Panc1 (cell line): ENCODE measurements at regions not wholly inside any gene's neighbourhood (a gene's known extent, or its start where the extent isn't known, plus 50 kb on each side); places are given as distances from the start of the nearest gene placed in this dataset.

Experiments
- ATAC-seq: fragments of 200-7000 bp; cut with Tn5 transposase; 2 replicates; pipeline ENCODE4 v1.9.1; 2020; ENCODE audit warnings: mild to moderate bottlenecking, moderate library complexity
- BruUV-seq: library from RNA; stranded (reverse); fragments of 400-500 nt; replicated peaks from 2 replicates; lab custom pipeline; 2021; lab: Mats Ljungman, UMichigan
- CTCF ChIA-PET: fragments of 300-600 bp; sonication (Branson Sonifier 250); formaldehyde crosslinking; loops from one replicate; lab custom pipeline; 2022; ENCODE audit warnings: antibody characterized with exemption; lab: Charles Lee
- POLR2A ChIA-PET: fragments of 300-600 bp; sonication (Branson Sonifier 250); formaldehyde crosslinking; loops from one replicate; lab custom pipeline; 2022; ENCODE audit warnings: antibody characterized with exemption; lab: Charles Lee
- DNase-seq: peaks from one replicate; pipeline ENCODE4 v3.0.0-alpha.2; 2010; ENCODE audit warnings: low read depth, low spot score
- H3K27ac ChIP-seq: 2 replicates; pipeline ENCODE4 v1.5.1; 2011; ENCODE audit warnings: mild to moderate bottlenecking, low read length, inconsistent platforms
- H3K27me3 ChIP-seq: fragments of 200-500 bp; sonication (Bioruptor generic); 2 replicates; pipeline ENCODE4 v1.6.0; 2014; ENCODE audit warnings: low read length, inconsistent platforms; ENCODE audit not compliant: control insufficient read depth, insufficient read depth
- H3K36me3 ChIP-seq: fragments of 200-500 bp; sonication (Bioruptor generic); 2 replicates; pipeline ENCODE4 v1.5.1; 2014; ENCODE audit warnings: inconsistent platforms, mild to moderate bottlenecking, low read length, moderate library complexity; ENCODE audit not compliant: control insufficient read depth, insufficient read depth
- H3K4me1 ChIP-seq: 2 replicates; pipeline ENCODE4 v1.5.1; 2011; ENCODE audit warnings: inconsistent platforms, mild to moderate bottlenecking, low read length, moderate library complexity; ENCODE audit not compliant: control insufficient read depth, insufficient read depth
- H3K4me3 ChIP-seq, 2 experiments: 2 replicates each; pipeline ENCODE4 v1.5.1; 2011 to 2012; ENCODE audit warnings: low read depth in 2 of 2, low read length in 2 of 2, mild to moderate bottlenecking in 2 of 2, inconsistent platforms in 1 of 2, moderate library complexity in 1 of 2
- H3K9me3 ChIP-seq: fragments of 200-500 bp; sonication (Bioruptor generic); 2 replicates; pipeline ENCODE4 v1.5.1; 2014; ENCODE audit warnings: low read depth, mild to moderate bottlenecking, inconsistent platforms, low read length, moderate library complexity; ENCODE audit not compliant: control insufficient read depth, insufficient read depth
- CTCF ChIP-seq: fragments of 450-650 bp; IDR thresholded peaks from 2 replicates; pipeline ENCODE4 v1.5.1; 2017; ENCODE audit warnings: mild to moderate bottlenecking
- POLR2AphosphoS5 ChIP-seq: IDR thresholded peaks from 2 replicates; pipeline ENCODE4 v1.6.1; 2012; ENCODE audit warnings: mild to moderate bottlenecking, low read depth, low read length, moderate library complexity
- REST ChIP-seq, 2 experiments: IDR thresholded peaks; 2 replicates each; pipeline ENCODE4 v1.6.1; 2011 to 2012; ENCODE audit warnings: low read depth in 2 of 2, control low read depth in 1 of 2, low read length in 1 of 2, mild to moderate bottlenecking in 1 of 2, moderate library complexity in 1 of 2; ENCODE audit not compliant: insufficient read depth in 1 of 2
- SIN3A ChIP-seq: IDR thresholded peaks from 2 replicates; pipeline ENCODE4 v1.6.1; 2012; ENCODE audit warnings: low read depth, mild to moderate bottlenecking, low read length, moderate library complexity, borderline replicate concordance; ENCODE audit not compliant: insufficient read depth
- TCF7L2 ChIP-seq: IDR thresholded peaks from 2 replicates; pipeline ENCODE4 v1.6.1; 2011; ENCODE audit warnings: mild to moderate bottlenecking, low read depth, low read length, inconsistent platforms
- in situ Hi-C: cut with HindIII; loops from 2 replicates; pipeline ENCODE4 v1.10.0; 2016; ENCODE audit warnings: low sequenced_read_pairs, low pct_unique_long_range_greater_than_20kb
- intact Hi-C: fragments of 100-400 bp; cut with micrococcal nuclease; formaldehyde crosslinking; loops from one replicate; pipeline ENCODE4 v1.10.0; 2022; ENCODE audit not compliant: unreplicated experiment

- BruUV-seq: no TSS peak
- no peaks in the 10 kb centered on the region for H3K27me3 ChIP-seq
- no peak overlapping the region for H3K27ac ChIP-seq
- TF ChIP-seq CTCF (no peak), TCF7L2 (no peak), REST (IDR thresholded peaks at IDR 0.05; ENCODE audit: insufficient read depth in 1 of 2, low read depth in 2 of 2, low read length in 1 of 2) (no peak), POLR2AphosphoS5 (no peak), SIN3A (no peak)
- no peaks in the 10 kb centered on the region for H3K4me1 ChIP-seq
- ATAC-seq: no peak
- DNase-seq: no peak
- CTCF ChIA-PET: no interaction called here
- intact Hi-C loops: no loop called here
- no peaks in the 10 kb centered on the region for H3K36me3 ChIP-seq
- no peaks in the 10 kb centered on the region for H3K9me3 ChIP-seq
- in situ Hi-C loops: no loop called here
- no peak overlapping the region for H3K4me3 ChIP-seq
- POLR2A ChIA-PET: no interaction called here
Observed at GRCh38 chr1:56285554-56286402, 293.6 kb downstream of the PLPP3 start.

GRCh38 chr1:56284928-56285327 lies 294.4 kb downstream of the PLPP3 start:
- H3K9me3 ChIP-seq: no peaks in the 10 kb centered on the region
- H3K27me3 ChIP-seq: no peaks in the 10 kb centered on the region
- POLR2A ChIA-PET: no interaction called here
- intact Hi-C loops (no loop called here), in situ Hi-C loops (no loop called here)
- DNase-seq (no peak), ATAC-seq (no peak)
- BruUV-seq: no TSS peak
- H3K36me3 ChIP-seq: no peaks in the 10 kb centered on the region
- H3K4me3 ChIP-seq: no peak overlapping the region
- H3K4me1 ChIP-seq: no peaks in the 10 kb centered on the region
- CTCF ChIA-PET: no interaction called here
- TF ChIP-seq TCF7L2 (no peak), REST (IDR thresholded peaks at IDR 0.05; ENCODE audit: insufficient read depth in 1 of 2, low read depth in 2 of 2, low read length in 1 of 2) (no peak), POLR2AphosphoS5 (no peak), CTCF (no peak), SIN3A (no peak)
- no peak overlapping the region for H3K27ac ChIP-seq
